ENCODE measurements at regions not wholly inside any gene's neighbourhood (a gene's known extent, or its start where the extent isn't known, plus 50 kb on each side); places are given as distances from the start of the nearest gene placed in this dataset.

- peak; percentile 47 for DNase-seq
Observed at GRCh38 chr3:124510290-124510689, 220.0 kb upstream of the UMPS start.

GRCh38 chr3:124512881-124513609, 217.2 kb upstream of the UMPS start:
- DNase-seq, result peak; percentile 6

DNA sequence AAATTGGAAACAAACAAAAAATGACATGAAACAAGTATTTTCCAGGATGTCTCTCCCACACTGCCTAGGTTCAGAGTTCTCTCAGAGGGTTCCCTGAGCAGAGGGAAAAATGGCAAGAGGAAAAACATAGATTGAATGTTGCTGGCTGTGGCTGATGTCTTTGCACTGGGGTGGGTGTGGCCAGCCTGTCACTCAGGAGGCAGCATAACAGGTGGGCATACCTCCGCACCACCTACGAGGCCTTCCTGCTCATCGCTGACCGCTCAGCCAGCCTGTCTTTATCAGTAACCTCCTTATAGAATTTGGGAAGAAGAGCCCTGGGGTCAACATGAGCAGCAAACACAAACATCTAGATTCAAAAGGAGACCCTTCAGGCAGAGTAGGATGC, 216.6 kb upstream of the UMPS start:
- no peak for DNase-seq

DNA sequence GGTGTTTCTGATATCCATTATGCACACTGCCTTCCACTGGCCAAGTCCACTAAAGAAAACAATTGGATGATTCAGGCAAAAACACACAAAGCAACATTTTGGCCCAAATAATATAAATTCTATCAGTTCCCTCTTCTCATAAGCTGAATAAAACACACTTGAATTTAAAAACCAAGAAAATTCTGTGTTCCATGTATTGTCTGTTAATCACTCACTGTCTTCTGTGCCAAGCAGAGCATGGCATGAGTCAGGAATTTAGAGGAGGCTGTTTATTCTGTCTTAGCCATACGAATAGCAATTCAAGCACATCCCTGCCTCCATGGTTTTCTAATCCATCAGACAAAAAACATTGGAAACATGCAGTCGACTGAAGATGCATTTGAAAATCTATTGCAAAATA, 215.6 kb upstream of the UMPS start:
- DNase-seq, result no peak

- no peak for DNase-seq
Observed at GRCh38 chr3:124516333-124516732, 213.9 kb upstream of the UMPS start.

- DNase-seq, result no peak
Observed at GRCh38 chr3:124517306-124517705, 212.9 kb upstream of the UMPS start.

DNA sequence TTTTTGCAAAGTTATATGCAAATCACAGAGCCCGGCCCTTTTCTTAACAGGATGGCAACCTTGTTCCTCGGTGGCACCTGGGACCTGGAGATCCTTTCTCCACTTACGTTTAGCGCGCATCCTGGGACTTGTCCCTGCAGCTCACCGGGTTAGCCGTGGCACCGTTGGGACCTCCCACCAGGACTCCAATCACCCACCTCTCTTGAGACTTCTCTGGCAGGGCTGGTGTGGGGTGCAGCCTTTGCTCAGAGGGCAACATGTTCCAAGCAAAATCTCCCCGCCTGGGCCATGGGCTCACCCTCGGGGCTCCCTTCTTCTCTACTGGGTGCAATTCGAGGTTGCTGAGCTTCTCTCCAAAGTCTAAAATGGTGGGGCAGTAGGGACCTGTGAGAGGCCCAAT, 211.9 kb upstream of the UMPS start:
- DNase-seq, result no peak

GRCh38 chr3:124519591-124520194, 210.6 kb upstream of the UMPS start:
- no peak for DNase-seq

GRCh38 chr3:124520970-124521369, 209.3 kb upstream of the UMPS start:
- peak; percentile 12 for DNase-seq

DNA sequence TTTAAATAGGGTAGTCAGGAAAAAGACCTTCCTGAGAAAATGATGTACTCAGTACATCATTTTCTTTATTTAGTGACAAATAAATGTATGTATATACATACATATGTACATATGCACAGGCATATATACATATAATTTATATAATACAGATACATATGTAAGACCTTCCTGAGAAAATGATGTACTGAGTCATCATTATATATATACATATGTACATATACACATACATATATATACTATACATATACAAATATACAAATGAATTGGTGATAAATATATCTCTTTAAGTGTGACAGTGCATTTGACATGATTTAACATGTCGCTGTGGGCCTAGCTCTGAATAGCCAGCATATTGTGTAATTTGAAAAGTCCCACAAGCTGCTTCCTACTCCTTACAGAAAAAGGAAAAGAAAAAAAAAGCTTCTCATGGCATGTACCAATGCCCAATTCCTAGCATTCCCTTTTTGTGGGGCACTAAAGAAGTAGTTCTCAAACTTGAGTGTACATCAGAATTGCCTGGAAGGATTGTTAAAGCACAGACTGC, 208.1 kb upstream of the UMPS start:
- no peak for DNase-seq

- DNase-seq, result no peak
Observed at GRCh38 chr3:124526601-124527000, 203.7 kb upstream of the UMPS start.

DNA sequence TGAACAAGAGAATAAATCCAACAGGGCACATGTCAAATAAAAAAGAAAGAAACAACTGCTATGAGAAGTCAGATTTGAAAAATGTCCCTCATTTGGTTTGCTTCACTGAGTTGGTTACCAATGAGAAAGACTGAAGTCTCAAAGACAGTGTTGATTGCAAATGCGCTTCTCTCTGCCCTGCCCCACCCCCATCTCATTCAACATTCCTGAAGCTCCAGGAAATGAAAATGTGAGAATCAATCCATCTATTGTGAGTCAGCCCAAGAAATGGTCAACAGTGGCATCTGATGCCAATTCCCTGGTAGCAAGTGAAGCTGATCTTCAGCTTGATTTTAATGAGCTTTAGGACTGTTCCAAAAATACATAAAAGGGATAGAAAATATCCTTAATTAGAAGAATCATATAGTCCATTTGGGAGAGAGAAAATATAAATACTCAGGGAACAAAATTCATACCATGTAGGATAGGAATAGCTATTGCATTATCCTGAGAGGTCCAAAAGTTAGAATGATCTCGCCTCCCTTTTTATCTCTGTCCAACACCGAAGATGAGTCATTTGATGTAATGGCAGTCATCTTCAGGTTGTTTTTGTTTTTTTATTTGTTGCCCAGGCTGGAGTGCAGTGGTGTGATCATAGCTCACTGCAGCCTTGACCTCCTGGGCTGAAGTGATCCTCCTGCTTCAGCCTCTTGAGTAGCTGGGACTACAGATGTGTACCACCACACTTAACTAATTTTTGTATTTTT, 200.3 kb upstream of the UMPS start:
- peak; percentile 24 for DNase-seq

DNA sequence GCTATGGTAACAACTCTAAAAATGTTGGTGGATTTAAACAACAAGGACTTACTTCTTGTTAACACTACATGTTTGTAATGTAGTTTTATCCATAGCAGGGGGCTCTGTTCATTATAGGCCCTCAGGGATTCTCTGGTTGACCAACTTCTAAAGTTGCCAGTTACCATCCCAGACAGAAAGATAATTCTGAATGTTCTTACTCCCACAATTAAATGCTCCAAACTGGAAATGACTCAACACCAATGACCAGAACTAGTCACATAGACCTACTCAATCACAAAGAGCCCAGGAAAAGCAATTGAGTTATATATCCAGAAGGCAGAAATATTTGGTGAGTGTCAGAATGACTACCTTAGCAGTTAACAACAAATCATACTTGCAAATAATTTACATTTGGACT, 199.3 kb upstream of the UMPS start:
- no peak for DNase-seq

- DNase-seq, result peak; percentile 44
Observed at GRCh38 chr3:124532071-124532470, 198.2 kb upstream of the UMPS start.

DNA sequence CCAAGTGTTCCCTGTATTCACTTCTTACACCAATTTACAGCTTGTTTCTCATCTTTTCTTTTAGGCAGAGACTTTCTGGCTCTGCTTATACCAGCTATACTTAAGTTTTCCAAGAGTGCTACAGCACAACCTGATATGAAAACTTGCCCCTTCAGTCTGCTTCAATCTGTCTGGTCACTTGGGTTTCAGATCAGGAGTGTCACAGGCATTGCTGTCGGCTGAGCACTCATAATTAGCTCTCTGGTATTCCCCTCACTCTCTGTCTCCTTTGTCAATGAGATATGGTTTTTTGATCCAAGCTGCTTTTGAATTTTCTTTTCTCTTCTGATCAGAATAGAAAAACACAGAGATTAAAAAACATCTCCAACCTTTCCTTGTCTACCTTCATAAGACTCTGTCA, 194.9 kb upstream of the UMPS start:
- no peak for DNase-seq

DNA sequence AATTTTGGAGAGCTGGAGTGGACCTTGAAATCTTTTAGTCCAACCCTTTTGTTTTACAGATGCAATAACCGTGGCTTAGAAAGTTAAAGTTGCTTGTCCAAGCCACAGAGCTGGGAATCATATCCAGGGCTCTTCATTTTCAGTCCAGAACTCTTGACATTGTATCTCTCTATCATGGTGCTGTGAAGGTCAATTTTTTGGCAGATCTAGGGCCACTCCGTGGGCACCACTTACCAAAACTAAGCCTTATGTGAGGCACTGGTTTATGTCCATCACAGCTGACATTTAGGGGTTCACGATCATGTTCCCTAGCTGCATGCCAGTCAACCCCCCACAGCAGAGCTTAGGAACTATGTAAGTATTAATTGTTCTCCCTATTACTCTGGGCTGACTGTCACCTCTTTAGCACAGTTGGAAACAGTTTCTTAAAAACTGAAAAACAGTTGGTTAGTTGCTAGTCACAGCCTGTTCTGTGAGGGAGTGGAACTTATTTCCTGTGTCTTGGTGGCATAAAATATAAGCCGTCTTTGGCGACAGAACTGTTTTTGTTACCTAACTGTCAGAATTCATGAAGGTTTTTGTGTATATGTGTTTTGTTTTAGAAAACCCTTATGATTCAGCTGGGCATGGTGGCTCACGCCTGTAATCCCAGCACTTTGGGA, 189.6 kb upstream of the UMPS start:
- no peak for DNase-seq

- no peak for DNase-seq
Observed at GRCh38 chr3:124542214-124542869, 187.9 kb upstream of the UMPS start.

DNA sequence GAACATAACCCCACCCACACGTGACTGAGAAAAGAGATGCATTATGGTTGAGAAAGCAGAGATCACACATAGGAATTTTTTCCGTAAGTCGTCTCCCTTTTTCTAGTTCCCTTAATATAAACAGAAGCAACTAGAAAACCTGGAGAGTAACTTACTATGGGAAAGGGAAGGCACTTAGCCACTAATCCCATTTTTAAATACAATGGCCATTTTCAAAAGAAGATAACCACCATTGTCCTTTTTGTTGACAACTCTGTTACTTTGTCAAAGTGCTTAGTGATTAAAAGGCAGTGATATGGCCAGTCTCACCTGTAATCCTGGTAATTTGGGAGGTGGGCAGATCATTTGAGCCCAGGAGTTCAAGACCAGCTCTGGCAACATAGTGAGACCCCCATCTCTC, 184.4 kb upstream of the UMPS start:
- no peak for DNase-seq

DNA sequence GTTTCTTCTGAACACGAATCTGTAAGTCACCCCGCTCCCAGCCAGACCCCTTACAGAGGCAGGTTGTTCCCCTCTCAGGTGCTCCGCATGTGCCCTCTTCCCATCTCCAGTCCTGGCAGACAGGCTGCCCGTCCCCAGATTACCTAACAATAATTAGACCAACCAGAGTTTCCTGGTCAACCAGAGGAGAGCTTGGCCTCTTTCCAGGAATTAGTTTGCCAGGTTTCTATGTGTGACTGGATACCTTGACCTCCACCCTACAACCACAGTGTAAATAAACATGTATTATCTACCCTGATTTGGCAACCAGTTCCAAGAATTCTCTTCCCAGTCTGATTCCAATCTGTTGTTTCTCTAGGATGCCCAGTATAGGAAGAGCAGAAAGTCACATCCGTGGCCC, 178.0 kb upstream of the UMPS start:
- no peak for DNase-seq

DNA sequence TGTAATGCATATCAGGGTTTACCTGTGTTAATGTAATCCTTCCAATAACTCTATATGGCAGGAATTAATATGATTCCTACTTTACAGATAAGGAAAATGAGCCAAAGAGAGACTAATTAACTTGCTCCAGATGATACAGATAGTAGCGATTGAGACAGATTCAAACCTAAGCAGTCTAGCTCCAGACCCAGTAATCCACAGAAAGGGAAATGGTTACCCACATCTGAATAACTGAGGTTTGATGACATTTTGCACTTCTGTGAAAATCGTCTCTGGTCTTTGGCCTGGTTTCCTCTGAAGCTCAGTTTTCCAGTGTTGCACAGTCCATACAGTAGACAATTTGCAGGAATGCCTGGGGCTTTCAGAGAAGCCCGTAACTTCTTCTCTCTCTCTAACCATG, 177.1 kb upstream of the UMPS start:
- DNase-seq, result no peak

GRCh38 chr3:124556636-124557035, 173.6 kb upstream of the UMPS start:
- DNase-seq, result no peak

DNA sequence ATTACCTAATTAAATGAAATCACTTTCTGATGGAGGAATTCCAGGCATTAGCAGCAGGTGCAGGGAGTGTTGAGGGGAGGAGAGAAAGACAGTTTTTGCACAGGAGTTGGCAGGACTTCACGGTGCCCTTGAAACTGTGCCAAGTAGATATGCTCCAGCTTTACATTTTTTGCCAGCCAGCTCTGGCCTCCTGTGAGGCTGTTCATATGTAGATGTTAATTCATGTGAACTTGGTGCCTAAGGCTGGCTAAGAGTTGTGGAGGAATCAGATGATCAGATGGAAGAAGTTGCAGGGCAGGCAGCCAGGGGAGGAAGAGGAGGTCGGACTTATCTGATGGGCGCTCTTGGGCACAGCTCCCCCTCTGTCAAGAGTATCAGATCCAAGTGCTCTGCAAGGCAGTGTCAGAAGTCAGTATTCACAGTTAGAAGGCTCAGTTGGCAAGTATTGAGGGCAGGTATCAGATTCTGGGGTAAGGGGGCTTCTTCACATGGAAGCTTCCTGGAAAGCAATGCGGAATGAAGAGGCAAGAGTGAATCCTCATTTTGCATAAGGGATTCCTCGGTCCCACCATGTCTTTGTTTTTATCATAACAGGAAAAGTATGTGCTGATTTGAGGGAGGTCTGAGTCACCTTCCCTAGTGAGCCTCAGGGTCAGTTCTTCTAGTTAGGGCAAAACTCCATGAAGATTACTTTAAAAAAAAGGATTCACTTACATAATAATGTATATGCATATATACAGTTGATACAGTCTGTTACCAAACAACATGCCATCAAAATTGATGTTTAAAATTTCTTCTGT, 172.6 kb upstream of the UMPS start:
- peak; percentile 75 for DNase-seq
